RWPE1 (cell line): ENCODE measurements at regions not wholly inside any gene's neighbourhood (a gene's known extent, or its start where the extent isn't known, plus 50 kb on each side); places are given as distances from the start of the nearest gene placed in this dataset.

Experiments
- CTCF ChIA-PET: fragments of 350-600 bp; sonication (Branson Sonifier 250); formaldehyde crosslinking; extraction: SDS; loops from one replicate; lab custom pipeline; 2021; lab: Yijun Ruan, JAX
- POLR2A ChIA-PET: fragments of 400-600 bp; formaldehyde crosslinking; extraction: SDS; loops from one replicate; lab custom pipeline; 2020; ENCODE audit warnings: antibody characterized with exemption; ENCODE audit not compliant: low non-redundant PET; lab: Yijun Ruan, JAX
- DNase-seq: peaks from one replicate; pipeline ENCODE4 v3.0.0; 2012; ENCODE audit warnings: low spot score
- H3K27ac ChIP-seq: fragments of 450-650 bp; 2 replicates; pipeline ENCODE4 v1.5.1; 2017
- TF ChIP-seq, protein P1 (sequence below): fragments of 450-650 bp; conservative IDR thresholded peaks from 2 replicates; pipeline ENCODE4 v1.5.1; 2017; ENCODE audit warnings: low read depth, mild to moderate bottlenecking

- TF ChIP-seq, protein P1, sequence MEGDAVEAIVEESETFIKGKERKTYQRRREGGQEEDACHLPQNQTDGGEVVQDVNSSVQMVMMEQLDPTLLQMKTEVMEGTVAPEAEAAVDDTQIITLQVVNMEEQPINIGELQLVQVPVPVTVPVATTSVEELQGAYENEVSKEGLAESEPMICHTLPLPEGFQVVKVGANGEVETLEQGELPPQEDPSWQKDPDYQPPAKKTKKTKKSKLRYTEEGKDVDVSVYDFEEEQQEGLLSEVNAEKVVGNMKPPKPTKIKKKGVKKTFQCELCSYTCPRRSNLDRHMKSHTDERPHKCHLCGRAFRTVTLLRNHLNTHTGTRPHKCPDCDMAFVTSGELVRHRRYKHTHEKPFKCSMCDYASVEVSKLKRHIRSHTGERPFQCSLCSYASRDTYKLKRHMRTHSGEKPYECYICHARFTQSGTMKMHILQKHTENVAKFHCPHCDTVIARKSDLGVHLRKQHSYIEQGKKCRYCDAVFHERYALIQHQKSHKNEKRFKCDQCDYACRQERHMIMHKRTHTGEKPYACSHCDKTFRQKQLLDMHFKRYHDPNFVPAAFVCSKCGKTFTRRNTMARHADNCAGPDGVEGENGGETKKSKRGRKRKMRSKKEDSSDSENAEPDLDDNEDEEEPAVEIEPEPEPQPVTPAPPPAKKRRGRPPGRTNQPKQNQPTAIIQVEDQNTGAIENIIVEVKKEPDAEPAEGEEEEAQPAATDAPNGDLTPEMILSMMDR = no peak
- no peak for DNase-seq
- POLR2A ChIA-PET = no interaction called here
- CTCF ChIA-PET = interaction anchor here (0.6 to 1.5 kb wide), 2 partner anchors 26 to 125 kb away, joined by 3 read pairs; no protein-coding TSS in a partner anchor
- H3K27ac ChIP-seq = no peak overlapping the region
Observed at GRCh38 chr14:94673781-94674231, 61.6 kb downstream of the SERPINA3 start.
